ENCODE measurements at regions not wholly inside any gene's neighbourhood (a gene's known extent, or its start where the extent isn't known, plus 50 kb on each side); places are given as distances from the start of the nearest gene placed in this dataset.
"Not testable (repeated sequence)": the region's sequence is repeated elsewhere in the genome, so short reads cannot be mapped to it uniquely, and the experiment has no call there.

GRCh38 chr7:149681274-149681673 lies 92.1 kb downstream of the ZNF467 start:
- Histone ChIP-seq H3K9ac (ENCODE audit: low read length) (no peak overlapping the region), H3K27ac (ENCODE audit: low read depth, low read length) (no peak overlapping the region), H3K36me3 (ENCODE audit: insufficient read depth, low read length) (no peaks in the 10 kb centered on the region), H3K4me1 (ENCODE audit: insufficient read depth, low read length) (peaks cover 2% of the 10 kb centered on the region), H3K27me3 (ENCODE audit: control insufficient read depth in 1 of 2, insufficient read depth in 2 of 2, low read length in 2 of 2) (no peaks in the 10 kb centered on the region), H3K4me3 (ENCODE audit: low read depth in 1 of 2, low read length in 2 of 2) (no peak overlapping the region), H3K9me3 (ENCODE audit: low read length) (no peaks in the 10 kb centered on the region)

GRCh38 chr7:149680331-149681025 lies 92.9 kb downstream of the ZNF467 start:
- Histone ChIP-seq H3K27ac (ENCODE audit: low read depth, low read length) (no peak overlapping the region), H3K4me3 (ENCODE audit: low read depth in 1 of 2, low read length in 2 of 2) (no peak overlapping the region), H3K27me3 (ENCODE audit: control insufficient read depth in 1 of 2, insufficient read depth in 2 of 2, low read length in 2 of 2) (no peaks in the 10 kb centered on the region), H3K9ac (ENCODE audit: low read length) (no peak overlapping the region), H3K36me3 (ENCODE audit: insufficient read depth, low read length) (no peaks in the 10 kb centered on the region), H3K4me1 (ENCODE audit: insufficient read depth, low read length) (no peaks in the 10 kb centered on the region), H3K9me3 (ENCODE audit: low read length) (no peaks in the 10 kb centered on the region)

GRCh38 chr7:149674728-149675385 lies 98.5 kb downstream of the ZNF467 start:
- H3K9me3 ChIP-seq (ENCODE audit: low read length); H3K27ac ChIP-seq (ENCODE audit: low read depth, low read length); H3K27me3 ChIP-seq (ENCODE audit: control insufficient read depth in 1 of 2, insufficient read depth in 2 of 2, low read length in 2 of 2); H3K36me3 ChIP-seq (ENCODE audit: insufficient read depth, low read length); H3K9ac ChIP-seq (ENCODE audit: low read length); H3K4me3 ChIP-seq (ENCODE audit: low read depth in 1 of 2, low read length in 2 of 2): not testable (repeated sequence)
- peaks cover 11% of the 10 kb centered on the region for H3K4me1 ChIP-seq (ENCODE audit: insufficient read depth, low read length)

GRCh38 chr7:149673006-149673405 lies 100.4 kb downstream of the ZNF467 start:
- Histone ChIP-seq H3K9ac (ENCODE audit: low read length) (no peak overlapping the region), H3K4me1 (ENCODE audit: insufficient read depth, low read length) (peaks cover 13% of the 10 kb centered on the region), H3K9me3 (ENCODE audit: low read length) (no peaks in the 10 kb centered on the region), H3K27me3 (ENCODE audit: control insufficient read depth in 1 of 2, insufficient read depth in 2 of 2, low read length in 2 of 2) (no peaks in the 10 kb centered on the region), H3K27ac (ENCODE audit: low read depth, low read length) (no peak overlapping the region), H3K4me3 (ENCODE audit: low read depth in 1 of 2, low read length in 2 of 2) (no peak overlapping the region), H3K36me3 (ENCODE audit: insufficient read depth, low read length) (no peaks in the 10 kb centered on the region)

- Histone ChIP-seq H3K27ac (ENCODE audit: low read depth, low read length) (peak overlapping the region; percentile 27), H3K4me1 (ENCODE audit: insufficient read depth, low read length) (peaks cover 13% of the 10 kb centered on the region), H3K27me3 (ENCODE audit: control insufficient read depth in 1 of 2, insufficient read depth in 2 of 2, low read length in 2 of 2) (peaks cover 0 to 5% of the 10 kb centered on the region in 2 donors), H3K4me3 (ENCODE audit: low read depth in 1 of 2, low read length in 2 of 2) (peak overlapping the region in 1 of 2 donors; percentile 20), H3K9me3 (ENCODE audit: low read length) (no peaks in the 10 kb centered on the region), H3K36me3 (ENCODE audit: insufficient read depth, low read length) (no peaks in the 10 kb centered on the region), H3K9ac (ENCODE audit: low read length) (no peak overlapping the region)
Measured at GRCh38 chr7:149670288-149670687, 103.1 kb downstream of the ZNF467 start.

GRCh38 chr7:149669121-149669818 lies 104.1 kb downstream of the ZNF467 start:
- H3K9me3 ChIP-seq (ENCODE audit: low read length), result no peaks in the 10 kb centered on the region
- peaks cover 0 to 5% of the 10 kb centered on the region in 2 donors for H3K27me3 ChIP-seq (ENCODE audit: control insufficient read depth in 1 of 2, insufficient read depth in 2 of 2, low read length in 2 of 2)
- no peaks in the 10 kb centered on the region for H3K36me3 ChIP-seq (ENCODE audit: insufficient read depth, low read length)
- H3K27ac ChIP-seq (ENCODE audit: low read depth, low read length), result no peak overlapping the region
- H3K4me1 ChIP-seq (ENCODE audit: insufficient read depth, low read length), result peaks cover 13% of the 10 kb centered on the region
- H3K9ac ChIP-seq (ENCODE audit: low read length), result no peak overlapping the region
- H3K4me3 ChIP-seq (ENCODE audit: low read depth in 1 of 2, low read length in 2 of 2), result no peak overlapping the region

GRCh38 chr7:149666360-149666945 lies 106.9 kb downstream of the ZNF467 start:
- no peak overlapping the region for H3K4me3 ChIP-seq (ENCODE audit: low read depth in 1 of 2, low read length in 2 of 2)
- no peaks in the 10 kb centered on the region for H3K36me3 ChIP-seq (ENCODE audit: insufficient read depth, low read length)
- no peak overlapping the region for H3K9ac ChIP-seq (ENCODE audit: low read length)
- H3K27ac ChIP-seq (ENCODE audit: low read depth, low read length), result no peak overlapping the region
- H3K27me3 ChIP-seq (ENCODE audit: control insufficient read depth in 1 of 2, insufficient read depth in 2 of 2, low read length in 2 of 2), result peaks cover 0 to 5% of the 10 kb centered on the region in 2 donors
- peaks cover 13% of the 10 kb centered on the region for H3K4me1 ChIP-seq (ENCODE audit: insufficient read depth, low read length)
- H3K9me3 ChIP-seq (ENCODE audit: low read length), result no peaks in the 10 kb centered on the region

GRCh38 chr7:149665618-149666017 lies 107.8 kb downstream of the ZNF467 start:
- H3K4me3 ChIP-seq (ENCODE audit: low read depth in 1 of 2, low read length in 2 of 2); H3K4me1 ChIP-seq (ENCODE audit: insufficient read depth, low read length); H3K9me3 ChIP-seq (ENCODE audit: low read length); H3K27me3 ChIP-seq (ENCODE audit: control insufficient read depth in 1 of 2, insufficient read depth in 2 of 2, low read length in 2 of 2); H3K9ac ChIP-seq (ENCODE audit: low read length); H3K27ac ChIP-seq (ENCODE audit: low read depth, low read length); H3K36me3 ChIP-seq (ENCODE audit: insufficient read depth, low read length): not testable (repeated sequence)

GRCh38 chr7:149664666-149665065 lies 108.7 kb downstream of the ZNF467 start:
- H3K4me3 ChIP-seq (ENCODE audit: low read depth in 1 of 2, low read length in 2 of 2), result no peak overlapping the region
- H3K4me1 ChIP-seq (ENCODE audit: insufficient read depth, low read length), result peaks cover under 1% of the 10 kb centered on the region
- H3K36me3 ChIP-seq (ENCODE audit: insufficient read depth, low read length), result no peaks in the 10 kb centered on the region
- H3K27me3 ChIP-seq (ENCODE audit: control insufficient read depth in 1 of 2, insufficient read depth in 2 of 2, low read length in 2 of 2), result peaks cover 0 to 5% of the 10 kb centered on the region in 2 donors
- no peaks in the 10 kb centered on the region for H3K9me3 ChIP-seq (ENCODE audit: low read length)
- no peak overlapping the region for H3K27ac ChIP-seq (ENCODE audit: low read depth, low read length)
- no peak overlapping the region for H3K9ac ChIP-seq (ENCODE audit: low read length)

GRCh38 chr7:149664176-149664575 lies 109.2 kb downstream of the ZNF467 start:
- Histone ChIP-seq H3K9ac (ENCODE audit: low read length) (no peak overlapping the region), H3K27ac (ENCODE audit: low read depth, low read length) (no peak overlapping the region), H3K4me3 (ENCODE audit: low read depth in 1 of 2, low read length in 2 of 2) (no peak overlapping the region), H3K9me3 (ENCODE audit: low read length) (no peaks in the 10 kb centered on the region), H3K27me3 (ENCODE audit: control insufficient read depth in 1 of 2, insufficient read depth in 2 of 2, low read length in 2 of 2) (peaks cover 0 to 5% of the 10 kb centered on the region in 2 donors), H3K36me3 (ENCODE audit: insufficient read depth, low read length) (no peaks in the 10 kb centered on the region), H3K4me1 (ENCODE audit: insufficient read depth, low read length) (no peaks in the 10 kb centered on the region)

GRCh38 chr7:149662591-149663095 lies 110.7 kb downstream of the ZNF467 start:
- H3K9ac ChIP-seq (ENCODE audit: low read length), result no peak overlapping the region
- H3K27me3 ChIP-seq (ENCODE audit: control insufficient read depth in 1 of 2, insufficient read depth in 2 of 2, low read length in 2 of 2), result peaks cover 0 to 5% of the 10 kb centered on the region in 2 donors
- H3K36me3 ChIP-seq (ENCODE audit: insufficient read depth, low read length), result no peaks in the 10 kb centered on the region

More at GRCh38 chr7:149662591-149663095, 110.7 kb downstream of the ZNF467 start:
- Histone ChIP-seq H3K4me1 (ENCODE audit: insufficient read depth, low read length) (no peaks in the 10 kb centered on the region), H3K9me3 (ENCODE audit: low read length) (no peaks in the 10 kb centered on the region), H3K4me3 (ENCODE audit: low read depth in 1 of 2, low read length in 2 of 2) (no peak overlapping the region), H3K27ac (ENCODE audit: low read depth, low read length) (no peak overlapping the region)

Measured in muscle layer of colon (tissue), 2 donors.